ENCODE measurements at regions not wholly inside any gene's neighbourhood (a gene's known extent, or its start where the extent isn't known, plus 50 kb on each side); places are given as distances from the start of the nearest gene placed in this dataset.
"Not testable (repeated sequence)": the region's sequence is repeated elsewhere in the genome, so short reads cannot be mapped to it uniquely, and the experiment has no call there.

DNA sequence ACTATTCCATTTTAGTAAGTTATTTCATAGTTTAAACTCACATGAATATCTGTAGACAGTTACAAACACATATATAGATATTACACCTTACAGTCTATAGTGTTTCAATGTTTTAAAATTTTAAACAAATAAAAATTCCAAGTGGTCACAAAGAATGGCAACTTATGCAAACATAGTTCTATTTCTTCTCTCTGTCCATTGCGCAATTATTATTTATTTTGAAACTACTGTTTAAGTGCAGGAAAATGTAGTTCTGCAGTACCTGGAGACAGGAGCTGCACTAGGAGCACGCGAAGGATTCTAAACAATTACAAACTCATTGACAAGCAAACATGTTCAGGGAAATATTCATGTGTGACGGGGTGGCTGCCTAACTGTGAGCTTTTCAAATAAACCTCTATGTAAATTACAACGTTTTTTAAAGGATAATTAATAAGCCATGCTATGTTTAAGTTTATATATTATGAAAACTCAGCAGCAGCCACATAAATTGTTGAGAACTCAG lies 312.0 kb upstream of the DUSP10 start:
- TF ChIP-seq, protein P1, sequence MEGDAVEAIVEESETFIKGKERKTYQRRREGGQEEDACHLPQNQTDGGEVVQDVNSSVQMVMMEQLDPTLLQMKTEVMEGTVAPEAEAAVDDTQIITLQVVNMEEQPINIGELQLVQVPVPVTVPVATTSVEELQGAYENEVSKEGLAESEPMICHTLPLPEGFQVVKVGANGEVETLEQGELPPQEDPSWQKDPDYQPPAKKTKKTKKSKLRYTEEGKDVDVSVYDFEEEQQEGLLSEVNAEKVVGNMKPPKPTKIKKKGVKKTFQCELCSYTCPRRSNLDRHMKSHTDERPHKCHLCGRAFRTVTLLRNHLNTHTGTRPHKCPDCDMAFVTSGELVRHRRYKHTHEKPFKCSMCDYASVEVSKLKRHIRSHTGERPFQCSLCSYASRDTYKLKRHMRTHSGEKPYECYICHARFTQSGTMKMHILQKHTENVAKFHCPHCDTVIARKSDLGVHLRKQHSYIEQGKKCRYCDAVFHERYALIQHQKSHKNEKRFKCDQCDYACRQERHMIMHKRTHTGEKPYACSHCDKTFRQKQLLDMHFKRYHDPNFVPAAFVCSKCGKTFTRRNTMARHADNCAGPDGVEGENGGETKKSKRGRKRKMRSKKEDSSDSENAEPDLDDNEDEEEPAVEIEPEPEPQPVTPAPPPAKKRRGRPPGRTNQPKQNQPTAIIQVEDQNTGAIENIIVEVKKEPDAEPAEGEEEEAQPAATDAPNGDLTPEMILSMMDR (IDR thresholded peaks at IDR 0.05; ENCODE audit: borderline replicate concordance, control extremely low read depth, extremely low read depth, insufficient read depth, missing control alignments): no peak
- in situ Hi-C loops (cut with MboI; ENCODE audit: low sequenced_read_pairs, unreplicated experiment): no loop called here
- DNase-seq (ENCODE audit: low spot score): no peak

DNA sequence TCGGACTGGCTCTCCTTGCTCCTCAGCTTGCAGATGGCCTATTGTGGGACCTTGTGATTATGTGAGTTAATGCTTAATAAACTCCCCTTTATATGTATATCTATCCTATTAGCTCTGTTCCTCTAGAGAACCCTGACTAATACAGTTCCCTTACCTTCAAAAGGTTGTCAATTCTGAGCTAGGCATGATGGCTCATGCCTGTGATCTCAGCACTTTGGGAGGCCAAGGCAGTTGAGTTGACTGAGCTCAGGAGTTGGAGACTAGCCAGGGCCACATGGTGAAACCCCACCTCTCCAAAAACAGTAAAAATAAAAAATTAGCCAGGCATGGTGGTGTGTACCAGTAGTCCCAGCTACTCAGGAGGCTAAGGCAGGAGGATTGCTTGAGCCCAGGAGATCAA lies 309.4 kb upstream of the DUSP10 start:
- DNase-seq (ENCODE audit: low spot score); in situ Hi-C loops (cut with MboI; ENCODE audit: low sequenced_read_pairs, unreplicated experiment): not testable (repeated sequence)

DNA sequence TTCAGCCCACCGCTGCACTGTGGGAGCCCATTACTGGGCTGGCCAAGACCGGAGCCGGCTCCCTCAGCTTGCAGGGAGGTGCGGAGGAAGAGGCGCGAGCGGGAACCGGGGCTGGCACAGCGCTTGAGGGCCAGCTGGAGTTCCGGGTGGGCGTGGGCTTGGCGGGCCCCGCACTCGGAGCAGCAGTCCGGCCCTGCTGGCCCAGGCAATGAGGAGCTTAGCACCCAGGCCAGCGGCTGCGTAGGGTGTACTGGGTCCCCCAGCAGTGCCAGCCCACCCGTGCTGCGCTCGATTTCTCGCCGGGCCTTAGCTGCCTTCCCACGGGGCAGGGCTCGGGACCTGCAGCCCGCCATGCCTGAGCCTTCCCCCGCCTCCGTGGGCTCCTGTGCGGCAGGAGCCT lies 307.8 kb upstream of the DUSP10 start:
- in situ Hi-C loops (cut with MboI; ENCODE audit: low sequenced_read_pairs, unreplicated experiment): not testable (repeated sequence)

DNA sequence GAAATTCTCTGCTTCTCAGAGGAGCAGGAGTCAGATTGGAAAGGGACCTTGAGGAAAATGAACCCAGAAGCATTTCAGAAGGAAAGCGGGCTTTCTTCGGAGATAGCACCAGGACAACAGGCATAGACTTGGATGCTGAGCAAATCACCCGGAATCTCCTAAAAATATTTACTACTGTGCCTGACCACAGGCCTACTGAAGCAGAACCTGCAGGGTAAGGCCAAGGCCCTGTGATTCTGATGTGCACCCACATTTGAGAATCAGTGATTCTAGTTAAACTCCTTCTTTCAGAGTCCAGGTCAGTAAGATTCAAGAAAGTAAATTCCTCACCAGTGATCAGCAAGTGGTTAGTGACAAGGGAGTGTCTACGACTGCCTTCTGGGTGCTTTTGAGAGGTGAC lies 307.3 kb upstream of the DUSP10 start:
- TF ChIP-seq, protein P1 (IDR thresholded peaks at IDR 0.05; ENCODE audit: borderline replicate concordance, control extremely low read depth, extremely low read depth, insufficient read depth, missing control alignments): no peak
- in situ Hi-C loops (cut with MboI; ENCODE audit: low sequenced_read_pairs, unreplicated experiment): no loop called here

More for the DNA sequence above, 307.8 kb upstream of the DUSP10 start:
- DNase-seq (ENCODE audit: low spot score): not testable (repeated sequence)

DNA sequence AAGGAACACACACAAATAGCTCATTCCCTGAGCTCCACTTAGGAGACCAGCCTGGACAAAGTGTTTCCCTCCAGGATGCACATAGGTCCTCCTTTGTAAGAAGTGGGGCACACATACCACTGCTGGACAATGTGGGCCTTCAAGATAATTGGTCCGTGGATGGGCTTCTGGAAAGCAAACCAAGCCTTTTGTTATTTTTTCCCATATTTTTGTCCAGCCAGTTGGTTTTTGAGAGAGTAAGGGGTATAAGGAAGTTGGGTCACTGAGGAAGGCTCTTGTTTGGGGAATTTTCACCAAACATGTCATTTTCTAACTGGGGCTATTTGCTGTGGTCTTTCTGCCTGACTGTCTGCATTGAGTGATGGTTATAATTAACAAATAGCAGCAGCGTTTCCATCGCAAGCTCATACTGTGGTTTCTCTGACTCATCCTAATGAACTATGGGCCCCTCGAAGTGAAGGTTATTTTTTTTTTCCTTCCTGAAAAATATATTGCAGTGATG lies 306.3 kb upstream of the DUSP10 start:
- in situ Hi-C loops (cut with MboI; ENCODE audit: low sequenced_read_pairs, unreplicated experiment): no loop called here
- TF ChIP-seq, protein P1 (IDR thresholded peaks at IDR 0.05; ENCODE audit: borderline replicate concordance, control extremely low read depth, extremely low read depth, insufficient read depth, missing control alignments): no peak
- DNase-seq (ENCODE audit: low spot score): peak; percentile 65

More for the DNA sequence above, 307.3 kb upstream of the DUSP10 start:
- no peak for DNase-seq (ENCODE audit: low spot score)

DNA sequence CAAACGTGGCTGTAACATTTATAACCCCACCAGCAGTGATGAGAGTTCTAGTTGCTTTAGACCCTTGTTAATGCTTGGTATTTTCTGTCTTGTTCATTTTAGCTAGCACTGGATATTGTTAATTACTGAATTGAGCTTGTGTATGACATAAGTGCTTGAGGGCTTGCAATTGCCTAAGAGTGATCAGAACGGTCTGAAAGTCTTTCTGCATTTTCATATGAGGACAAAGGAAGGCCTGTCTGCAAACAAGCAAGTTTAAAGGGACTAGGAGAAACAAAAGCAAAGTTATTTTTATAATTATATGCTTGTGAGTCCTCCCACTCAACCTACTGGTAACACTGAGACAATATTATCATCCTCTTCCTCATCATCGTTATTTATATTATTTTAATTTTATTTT lies 305.5 kb upstream of the DUSP10 start:
- in situ Hi-C loops (cut with MboI; ENCODE audit: low sequenced_read_pairs, unreplicated experiment): no loop called here
- no peak for DNase-seq (ENCODE audit: low spot score)
- TF ChIP-seq, protein P1 (IDR thresholded peaks at IDR 0.05; ENCODE audit: borderline replicate concordance, control extremely low read depth, extremely low read depth, insufficient read depth, missing control alignments): no peak

DNA sequence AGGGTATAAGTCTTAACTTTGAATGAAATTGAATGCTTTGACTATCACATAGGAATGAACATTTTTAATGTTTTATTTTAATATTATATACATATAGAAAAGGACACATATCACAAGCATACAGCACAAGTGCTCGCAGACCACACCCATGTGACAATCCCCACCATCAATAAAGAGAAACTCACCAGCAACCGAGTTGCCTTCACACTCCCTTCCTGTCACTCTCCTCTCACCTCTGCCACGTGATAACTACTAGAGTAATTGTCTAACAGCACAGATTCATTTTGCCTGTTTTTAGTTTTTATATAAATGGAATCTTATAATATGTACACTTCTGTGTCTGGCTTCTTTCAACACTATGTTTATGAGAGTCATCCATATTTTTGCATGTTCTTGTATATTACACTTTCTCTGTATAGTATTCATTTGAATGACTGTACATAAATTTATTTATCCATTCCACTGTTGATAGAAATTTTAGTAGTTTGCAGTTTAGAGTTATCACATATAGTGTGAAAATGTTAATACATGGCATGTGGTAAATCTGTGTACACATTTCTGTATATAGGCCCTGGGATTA lies 304.9 kb upstream of the DUSP10 start:
- no peak for DNase-seq (ENCODE audit: low spot score)
- in situ Hi-C loops (cut with MboI; ENCODE audit: low sequenced_read_pairs, unreplicated experiment): no loop called here
- TF ChIP-seq, protein P1 (IDR thresholded peaks at IDR 0.05; ENCODE audit: borderline replicate concordance, control extremely low read depth, extremely low read depth, insufficient read depth, missing control alignments): no peak

DNA sequence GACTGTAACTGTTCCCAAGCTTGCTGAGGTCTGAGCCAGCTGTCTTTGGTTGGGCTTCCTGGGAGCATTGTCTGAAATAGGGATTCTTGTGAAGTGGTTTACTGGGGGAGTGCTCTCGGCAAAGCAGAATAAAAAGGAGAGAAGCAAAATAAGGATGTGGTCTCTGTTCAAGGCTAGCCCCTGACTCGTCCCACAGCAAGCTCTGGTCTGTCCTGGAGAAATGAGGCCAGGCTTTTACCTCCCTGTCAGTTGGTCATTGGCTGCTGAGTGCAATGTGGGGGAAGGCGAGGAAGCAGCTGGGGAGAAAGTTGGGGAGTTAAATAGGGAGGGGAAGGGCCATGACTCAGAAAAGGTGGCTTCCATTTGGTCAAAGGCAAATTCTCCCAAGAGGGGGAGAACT lies 303.9 kb upstream of the DUSP10 start:
- TF ChIP-seq, protein P1 (IDR thresholded peaks at IDR 0.05; ENCODE audit: borderline replicate concordance, control extremely low read depth, extremely low read depth, insufficient read depth, missing control alignments): no peak
- DNase-seq (ENCODE audit: low spot score): no peak
- in situ Hi-C loops (cut with MboI; ENCODE audit: low sequenced_read_pairs, unreplicated experiment): no loop called here

Data from GM13976 (cell line).